CD4-positive, alpha-beta T cell treated with Interleukin-17A for 4 hours (primary cell): ENCODE measurements at regions not wholly inside any gene's neighbourhood (a gene's known extent, or its start where the extent isn't known, plus 50 kb on each side); places are given as distances from the start of the nearest gene placed in this dataset.
"Not testable (repeated sequence)": the region's sequence is repeated elsewhere in the genome, so short reads cannot be mapped to it uniquely, and the experiment has no call there.

Experiments used
- DNase-seq: peaks from one replicate; pipeline ENCODE4 v3.0.0-alpha.2; 2020; ENCODE audit warnings: mixed read lengths

- DNase-seq, result no peak
Observed at GRCh38 chr12:92389466-92389865, 243.8 kb upstream of the BTG1 start.

GRCh38 chr12:92385296-92385695 is 239.7 kb upstream of the BTG1 start:
- no peak for DNase-seq

- DNase-seq, result no peak
Observed at GRCh38 chr12:92384571-92384970, 238.9 kb upstream of the BTG1 start.

DNA sequence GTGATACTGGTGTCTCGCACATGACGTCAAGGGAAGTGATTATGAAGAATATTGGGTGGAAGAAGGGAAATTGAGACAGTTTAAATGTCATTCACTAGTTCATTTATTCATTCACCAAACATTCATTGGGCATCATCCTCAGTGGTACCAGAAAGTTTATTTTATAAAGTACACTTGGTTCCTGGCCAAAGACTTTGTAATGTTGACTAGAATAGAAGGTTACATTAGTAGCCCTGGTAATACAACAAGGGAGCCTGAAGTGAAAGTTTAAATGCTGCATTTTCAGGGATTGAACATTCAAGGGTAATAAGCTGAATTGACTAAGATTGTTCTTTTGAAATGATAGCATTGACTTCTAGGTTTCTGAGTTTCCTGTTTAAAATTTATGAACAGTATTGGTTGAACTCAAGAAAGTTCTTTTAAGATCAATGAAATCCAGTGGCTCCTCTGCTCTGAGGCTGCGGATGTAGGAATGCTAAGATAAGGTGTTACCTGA is 236.8 kb upstream of the BTG1 start:
- no peak for DNase-seq

DNA sequence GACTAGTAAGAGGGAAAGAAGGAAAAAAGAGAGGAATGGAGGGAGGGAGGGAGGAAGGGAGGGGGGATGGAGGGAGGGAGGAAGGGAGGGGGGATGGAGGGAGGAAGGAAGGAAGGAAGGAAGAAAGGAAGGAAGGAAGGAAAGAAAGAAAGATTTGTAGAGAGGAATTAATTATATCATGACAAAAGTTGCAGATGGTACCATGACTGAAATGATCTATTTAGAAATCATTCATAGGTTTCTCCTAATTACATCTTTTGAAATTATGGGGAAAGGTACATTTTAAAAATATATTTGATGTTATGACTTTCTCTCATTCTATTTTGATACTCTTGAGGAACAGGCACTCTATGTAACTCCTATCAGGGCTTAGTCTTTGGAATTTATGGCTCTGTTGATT is 236.2 kb upstream of the BTG1 start:
- DNase-seq, result no peak

DNA sequence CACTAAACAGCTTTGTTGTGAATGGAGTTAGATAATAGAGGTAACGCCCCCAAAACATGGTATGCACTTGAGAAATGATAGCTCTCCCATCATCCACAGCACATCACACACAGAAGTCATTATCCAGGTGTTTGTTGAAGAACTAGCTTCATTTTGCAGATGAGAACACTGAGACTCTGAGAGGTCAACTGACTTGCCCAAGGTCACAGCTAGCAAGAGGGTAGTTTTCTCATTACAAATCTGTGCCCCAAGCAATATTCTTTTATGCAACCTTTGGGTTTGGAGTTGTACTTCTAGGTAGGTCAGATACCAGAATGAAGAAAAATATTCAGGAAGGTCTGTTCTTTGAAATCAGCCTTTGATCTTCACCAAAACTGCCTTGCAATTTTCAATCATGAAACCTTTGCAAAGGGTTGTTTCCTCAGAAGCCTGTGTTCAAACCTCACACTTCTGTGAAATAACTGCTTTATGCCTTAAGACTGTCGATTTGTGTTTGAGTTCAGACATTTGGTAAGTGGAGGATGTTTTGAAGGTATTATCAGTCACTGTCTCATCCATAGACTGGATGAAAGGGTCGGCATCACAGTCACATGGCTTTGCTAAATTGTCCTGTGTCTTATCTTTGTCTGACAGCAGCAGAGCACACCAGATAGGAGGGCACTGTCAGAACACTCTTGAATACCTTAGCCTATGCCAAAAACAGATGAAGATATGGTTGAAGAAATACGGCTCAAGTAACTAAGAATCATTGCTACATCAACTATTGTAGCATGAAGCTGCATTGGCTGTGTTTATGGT is 233.2 kb upstream of the BTG1 start:
- peak; percentile 58 for DNase-seq

DNA sequence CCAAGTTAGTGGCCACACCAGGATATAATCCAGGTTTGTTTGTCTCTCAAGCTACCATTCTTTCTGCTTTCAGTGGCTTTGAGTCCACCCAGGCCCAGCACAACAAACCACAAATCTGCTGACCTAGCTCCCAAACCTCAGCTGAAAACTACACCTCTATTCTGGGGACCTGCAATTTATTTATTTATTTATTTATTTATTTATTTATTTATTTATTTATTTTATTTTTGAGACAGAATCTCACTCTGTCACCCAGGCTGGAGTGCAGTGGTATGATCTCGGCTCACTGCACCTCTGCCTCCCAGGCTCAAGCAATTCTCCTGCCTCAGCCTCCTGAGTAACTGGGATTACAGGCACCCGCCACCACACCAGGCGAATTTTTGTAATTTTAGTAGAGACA is 229.9 kb upstream of the BTG1 start:
- not testable (repeated sequence) for DNase-seq

GRCh38 chr12:92370828-92371227 is 225.2 kb upstream of the BTG1 start:
- DNase-seq, result no peak

DNA sequence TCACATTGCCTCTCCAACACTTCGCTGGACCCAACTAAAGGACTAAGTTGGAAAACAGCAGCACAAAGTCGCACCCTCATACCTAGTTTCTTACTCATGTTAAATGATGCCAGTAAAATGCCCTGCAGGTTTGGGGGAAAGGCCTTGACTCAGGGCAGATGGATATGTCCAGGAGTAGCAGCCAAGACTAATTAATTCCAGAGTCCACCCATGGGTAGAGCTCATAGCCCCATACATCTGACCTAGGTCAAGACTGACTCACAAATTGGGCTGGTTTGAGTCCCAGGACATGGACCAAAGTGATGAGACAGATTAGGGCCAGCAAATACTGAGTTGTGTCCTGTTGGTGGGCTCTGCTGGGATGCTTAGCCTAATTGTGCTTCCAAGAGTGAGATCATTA is 224.0 kb upstream of the BTG1 start:
- no peak for DNase-seq

DNA sequence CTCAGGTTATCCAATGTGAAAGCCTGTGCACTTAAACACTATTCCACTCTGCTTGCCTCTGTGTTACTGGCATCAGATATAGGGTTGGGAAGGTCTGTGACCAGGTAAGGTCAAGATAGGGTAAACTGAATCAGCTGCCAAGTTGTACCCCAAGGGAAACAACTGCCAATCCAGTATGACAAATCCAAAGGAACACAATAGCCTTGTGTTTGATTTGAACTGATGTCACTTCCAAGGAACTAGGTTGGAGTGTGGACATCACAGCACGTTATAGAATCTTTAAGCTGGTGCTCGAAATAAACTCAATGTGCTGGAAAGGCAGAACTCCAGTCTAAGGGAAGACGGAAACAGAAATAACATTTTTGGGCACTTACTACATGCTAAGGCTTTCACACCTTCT is 223.4 kb upstream of the BTG1 start:
- DNase-seq, result no peak

GRCh38 chr12:92365836-92366235 is 220.2 kb upstream of the BTG1 start:
- DNase-seq, result no peak

GRCh38 chr12:92365333-92365732 is 219.7 kb upstream of the BTG1 start:
- no peak for DNase-seq

DNA sequence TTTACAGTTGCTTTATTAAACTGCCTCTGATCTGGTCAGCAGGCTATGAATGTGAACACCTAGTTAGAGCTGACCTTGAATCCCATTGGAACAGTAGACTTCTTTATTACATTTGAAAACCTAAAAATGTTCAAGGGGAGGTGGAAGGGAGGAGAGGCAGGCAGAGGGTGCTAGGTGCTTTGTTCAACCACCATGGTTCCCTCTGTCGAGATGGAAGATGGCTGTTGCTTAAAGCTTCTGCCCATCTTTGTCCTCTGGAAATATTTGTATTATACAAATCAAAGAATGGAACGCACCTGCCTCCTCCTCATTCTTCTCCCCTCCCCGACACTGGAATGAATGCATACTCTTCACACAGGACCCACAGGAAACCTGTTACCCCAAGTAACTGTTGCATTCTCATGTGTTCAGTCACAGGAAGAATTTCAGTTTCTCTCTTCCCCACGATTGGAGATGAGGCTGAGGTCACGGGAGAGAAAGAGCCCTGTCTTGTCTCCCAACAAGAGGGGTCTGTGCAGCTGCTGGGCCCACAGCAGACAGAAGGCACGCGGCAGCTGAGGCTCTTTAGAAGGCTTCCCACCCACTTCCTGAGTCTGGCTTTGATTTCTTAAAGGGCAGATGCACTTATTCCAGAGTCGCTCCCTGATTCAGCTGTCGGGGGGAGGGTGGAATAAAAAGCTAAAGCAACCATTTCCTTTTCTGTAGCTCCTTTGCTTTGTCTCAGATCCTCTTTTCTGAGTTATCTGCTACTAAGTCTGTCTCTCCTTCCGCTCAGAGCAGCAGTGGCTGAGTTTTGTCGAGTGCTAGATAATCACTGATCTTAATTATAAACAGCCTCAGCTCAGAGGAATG is 217.9 kb upstream of the BTG1 start:
- DNase-seq, result peak; percentile 76

- DNase-seq, result peak; percentile 27
Observed at GRCh38 chr12:92362785-92363184, 217.1 kb upstream of the BTG1 start.

GRCh38 chr12:92362126-92362525 is 216.5 kb upstream of the BTG1 start:
- DNase-seq, result no peak

- peak; percentile 44 for DNase-seq
Observed at GRCh38 chr12:92360543-92360942, 214.9 kb upstream of the BTG1 start.

DNA sequence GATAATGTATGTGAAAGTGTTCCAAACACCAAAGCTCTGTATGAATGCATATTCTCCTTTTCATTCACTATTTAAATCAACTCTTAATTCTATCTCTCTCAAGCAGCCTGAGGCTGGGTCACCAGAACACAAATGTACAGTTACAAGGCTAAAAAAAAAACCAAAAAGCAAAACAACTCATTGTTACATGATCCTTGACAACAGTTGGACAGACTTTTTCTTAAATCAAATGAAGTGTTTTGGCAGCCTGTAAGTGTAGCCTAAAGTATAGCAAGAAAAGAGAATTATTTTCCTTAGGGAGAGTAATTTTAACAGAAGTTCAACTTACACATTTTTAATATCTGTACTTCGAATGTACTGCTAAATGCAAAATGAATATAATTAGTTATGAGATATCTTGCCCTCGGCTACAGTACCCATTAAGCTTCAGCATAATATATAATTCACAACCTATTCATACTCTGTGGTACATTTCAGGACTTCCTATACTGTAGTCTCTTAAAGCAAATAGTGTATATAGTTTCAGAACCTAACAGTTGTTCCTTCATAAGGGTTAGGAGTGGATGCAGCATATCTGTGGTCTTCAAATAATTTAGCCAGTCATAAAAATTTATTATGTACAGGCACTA is 214.0 kb upstream of the BTG1 start:
- no peak for DNase-seq

DNA sequence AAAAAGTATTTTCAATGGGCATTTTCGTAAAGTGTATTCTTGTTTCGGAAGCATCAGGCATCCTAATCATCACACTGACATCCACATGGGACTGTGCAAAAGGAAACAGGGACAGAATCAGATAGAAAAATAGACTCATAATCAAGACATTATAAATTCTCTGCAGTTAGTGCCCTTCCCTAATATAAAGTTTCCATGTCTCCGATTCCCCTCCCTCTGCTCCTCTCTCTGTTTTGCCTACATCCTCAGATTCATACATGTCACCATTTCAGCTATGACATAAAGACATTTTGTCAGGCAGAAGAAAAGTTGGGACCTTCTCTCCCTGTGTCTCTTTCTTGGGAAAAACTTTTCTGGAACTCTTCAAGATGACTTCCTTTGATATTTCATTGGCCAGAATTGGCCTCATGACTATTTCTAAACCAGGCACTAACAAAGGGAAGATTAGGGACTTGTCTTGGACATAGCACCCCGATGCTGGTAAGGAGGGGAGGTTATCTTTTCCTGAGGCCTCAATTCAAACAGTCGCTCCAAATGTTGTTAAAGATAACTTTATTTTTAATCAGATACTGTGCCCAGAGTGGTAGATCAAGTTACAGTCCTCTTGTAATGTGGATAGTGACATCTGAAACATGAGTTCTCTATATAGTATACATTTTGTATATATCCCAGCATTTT is 212.1 kb upstream of the BTG1 start:
- DNase-seq, result no peak

- DNase-seq, result peak; percentile 9
Observed at GRCh38 chr12:92356425-92356824, 210.8 kb upstream of the BTG1 start.

GRCh38 chr12:92349635-92350034 is 204.0 kb upstream of the BTG1 start:
- DNase-seq, result no peak

GRCh38 chr12:92342574-92342973 is 196.9 kb upstream of the BTG1 start:
- DNase-seq, result no peak

GRCh38 chr12:92341065-92341668 is 195.5 kb upstream of the BTG1 start:
- DNase-seq, result peak; percentile 17
